Stimulated activated CD4-positive, alpha-beta T cell treated with anti-CD3 and anti-CD28 coated beads, Interleukin-15, amount 100 ng/mL, for 1 hour (primary cell): ENCODE measurements at regions not wholly inside any gene's neighbourhood (a gene's known extent, or its start where the extent isn't known, plus 50 kb on each side); places are given as distances from the start of the nearest gene placed in this dataset.
"Not testable (repeated sequence)": the region's sequence is repeated elsewhere in the genome, so short reads cannot be mapped to it uniquely, and the experiment has no call there.

Experiments used
- DNase-seq, 2 donors: peaks; one replicate each; pipeline ENCODE4 v3.0.0-alpha.2; 2020; ENCODE audit warnings: low read depth in 1 of 2, low spot score in 1 of 2

- no peak for DNase-seq
Observed at GRCh38 chr6:27679964-27680694, 207.2 kb upstream of the ZNF184 start.

GRCh38 chr6:27679308-27679963 lies 206.5 kb upstream of the ZNF184 start:
- no peak for DNase-seq

- DNase-seq, result no peak
Observed at GRCh38 chr6:27678469-27678868, 205.6 kb upstream of the ZNF184 start.

GRCh38 chr6:27674882-27675281 lies 202.0 kb upstream of the ZNF184 start:
- DNase-seq, result no peak

GRCh38 chr6:27672113-27672799 lies 199.4 kb upstream of the ZNF184 start:
- no peak for DNase-seq

- no peak for DNase-seq
Observed at GRCh38 chr6:27669624-27670301, 196.9 kb upstream of the ZNF184 start.

GRCh38 chr6:27669295-27669623 lies 196.4 kb upstream of the ZNF184 start:
- DNase-seq, result no peak

GRCh38 chr6:27668442-27669294 lies 195.8 kb upstream of the ZNF184 start:
- DNase-seq, result peak in 1 of 2 donors; percentile 42

GRCh38 chr6:27667657-27668441 lies 194.9 kb upstream of the ZNF184 start:
- DNase-seq, result no peak

- DNase-seq, result no peak
Observed at GRCh38 chr6:27667016-27667656, 194.2 kb upstream of the ZNF184 start.

- DNase-seq, result no peak
Observed at GRCh38 chr6:27662769-27663168, 189.9 kb upstream of the ZNF184 start.

- DNase-seq, result not testable (repeated sequence)
Observed at GRCh38 chr6:27662212-27662611, 189.3 kb upstream of the ZNF184 start.

GRCh38 chr6:27653143-27653825 lies 180.4 kb upstream of the ZNF184 start:
- not testable (repeated sequence) for DNase-seq

GRCh38 chr6:27651371-27651732 lies 178.4 kb upstream of the ZNF184 start:
- no peak for DNase-seq

- no peak for DNase-seq
Observed at GRCh38 chr6:27650620-27651370, 177.9 kb upstream of the ZNF184 start.

GRCh38 chr6:27644528-27644927 lies 171.6 kb upstream of the ZNF184 start:
- no peak for DNase-seq

GRCh38 chr6:27642744-27643456 lies 170.0 kb upstream of the ZNF184 start:
- no peak for DNase-seq

- DNase-seq, result not testable (repeated sequence)
Observed at GRCh38 chr6:27635886-27636285, 163.0 kb upstream of the ZNF184 start.
